NCI-H2227 treated with DMSO at 0.1 percent for 48 hours (cell line): ENCODE measurements at regions not wholly inside any gene's neighbourhood (a gene's known extent, or its start where the extent isn't known, plus 50 kb on each side); places are given as distances from the start of the nearest gene placed in this dataset.

Experiments used
- DNase-seq: peaks from one replicate; lab custom pipeline; 2025; lab: John Stamatoyannopoulos, UW

- DNase-seq: no peak
Observed at GRCh38 chrX:69083801-69084200, 81.5 kb downstream of the PJA1 start.

DNA sequence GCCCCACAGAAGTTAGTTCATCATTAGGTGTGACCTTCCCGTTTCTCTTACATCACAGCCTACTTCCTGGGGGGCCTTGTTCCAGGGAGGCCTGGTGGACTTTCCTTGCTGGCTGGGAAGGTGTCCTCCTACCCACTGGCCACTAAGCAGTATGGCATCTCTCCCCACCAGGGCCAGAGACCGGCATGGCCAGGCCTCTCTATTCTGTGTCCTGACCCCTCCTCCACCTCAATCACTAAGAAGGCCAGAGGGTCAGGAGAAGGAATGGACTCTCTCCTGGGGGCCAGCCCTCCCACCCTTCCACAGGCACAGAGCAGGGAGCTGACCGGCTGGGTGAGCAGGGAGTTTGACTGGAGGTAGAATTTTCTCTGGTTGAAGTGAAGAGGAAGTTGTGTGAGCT lies 81.9 kb downstream of the PJA1 start:
- DNase-seq: no peak

- DNase-seq: no peak
Observed at GRCh38 chrX:69082753-69083150, 82.5 kb downstream of the PJA1 start.

DNA sequence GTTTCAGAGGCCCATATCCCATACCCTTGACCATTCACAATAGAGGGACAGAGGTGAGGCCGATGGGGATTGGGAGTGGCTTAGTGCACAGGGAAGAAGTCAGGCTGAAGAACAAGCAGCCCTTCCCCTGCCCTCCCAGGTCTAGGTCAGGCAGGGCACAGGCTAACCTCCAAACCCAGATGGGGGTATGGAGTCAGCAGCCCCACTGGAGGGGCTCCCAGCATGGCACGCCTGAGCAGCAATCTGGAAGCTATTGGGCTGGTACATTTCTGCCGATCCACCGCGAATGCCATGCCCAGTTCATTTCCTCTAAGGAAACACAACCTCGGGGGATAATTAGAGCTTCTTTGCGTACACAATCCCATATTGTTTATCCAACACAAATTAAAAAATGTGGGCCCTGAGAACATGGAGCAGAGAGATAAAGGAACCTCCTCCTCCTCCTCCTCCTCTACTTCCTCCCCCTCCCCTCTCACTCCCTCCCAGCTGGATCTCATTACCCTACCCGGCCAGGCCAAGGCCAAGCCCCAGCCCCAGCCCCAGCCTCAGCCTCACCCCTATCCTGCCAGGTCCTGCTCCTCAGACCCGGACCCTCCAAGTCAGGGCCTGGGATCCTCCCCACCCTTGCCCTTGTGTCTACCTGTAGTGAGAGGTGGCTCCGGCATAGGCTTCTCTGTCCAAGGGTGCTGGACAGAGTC lies 83.0 kb downstream of the PJA1 start:
- DNase-seq: no peak

DNA sequence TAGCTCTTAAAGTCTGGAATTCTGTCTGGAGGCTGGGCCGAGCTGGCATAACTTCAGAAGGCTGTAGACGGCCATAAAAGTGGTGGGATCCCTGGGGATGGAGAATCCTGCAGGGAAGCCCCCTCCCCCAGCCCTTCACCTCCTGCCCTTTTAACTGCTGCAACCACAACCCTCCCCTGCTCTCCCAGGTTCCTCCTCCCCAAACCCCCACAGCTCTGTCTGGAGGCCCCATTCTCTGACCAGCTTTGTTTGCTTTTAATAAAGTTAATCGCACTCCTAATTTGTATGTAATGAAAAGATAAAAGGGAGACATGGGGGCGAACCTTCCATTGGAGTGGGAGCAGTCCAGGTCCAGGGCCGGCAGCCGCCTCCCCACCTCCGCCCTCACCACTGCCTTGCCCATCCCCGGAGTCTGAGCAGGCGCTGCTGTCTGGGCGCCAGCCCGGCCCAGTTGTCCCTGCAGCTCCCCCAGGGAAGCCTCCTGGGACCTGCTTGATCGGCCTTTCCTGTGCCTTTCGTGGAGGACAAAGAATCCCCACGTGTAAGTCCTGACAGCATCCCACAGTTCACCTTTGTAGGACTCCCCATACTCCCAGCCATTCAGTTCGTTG lies 84.3 kb downstream of the PJA1 start:
- DNase-seq: peak; percentile 26

DNA sequence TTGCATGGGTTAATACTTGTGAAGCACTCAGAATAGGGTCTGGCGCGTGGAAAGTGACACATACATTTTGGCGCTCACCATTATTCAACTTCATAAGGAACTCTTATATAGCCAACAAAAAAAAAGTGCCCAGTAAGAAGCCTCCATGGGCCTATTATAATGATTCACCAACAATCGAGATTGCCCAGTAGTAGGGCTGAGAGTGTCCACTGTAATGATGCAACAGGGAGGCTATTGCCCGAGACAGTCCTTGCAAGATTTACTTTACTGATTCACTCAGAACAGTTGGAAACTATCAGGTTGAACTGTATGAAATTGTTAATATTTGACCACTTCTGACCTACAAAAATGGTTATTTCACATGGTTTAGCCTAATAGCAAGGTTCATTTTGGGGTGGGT lies 86.0 kb downstream of the PJA1 start:
- DNase-seq: no peak

DNA sequence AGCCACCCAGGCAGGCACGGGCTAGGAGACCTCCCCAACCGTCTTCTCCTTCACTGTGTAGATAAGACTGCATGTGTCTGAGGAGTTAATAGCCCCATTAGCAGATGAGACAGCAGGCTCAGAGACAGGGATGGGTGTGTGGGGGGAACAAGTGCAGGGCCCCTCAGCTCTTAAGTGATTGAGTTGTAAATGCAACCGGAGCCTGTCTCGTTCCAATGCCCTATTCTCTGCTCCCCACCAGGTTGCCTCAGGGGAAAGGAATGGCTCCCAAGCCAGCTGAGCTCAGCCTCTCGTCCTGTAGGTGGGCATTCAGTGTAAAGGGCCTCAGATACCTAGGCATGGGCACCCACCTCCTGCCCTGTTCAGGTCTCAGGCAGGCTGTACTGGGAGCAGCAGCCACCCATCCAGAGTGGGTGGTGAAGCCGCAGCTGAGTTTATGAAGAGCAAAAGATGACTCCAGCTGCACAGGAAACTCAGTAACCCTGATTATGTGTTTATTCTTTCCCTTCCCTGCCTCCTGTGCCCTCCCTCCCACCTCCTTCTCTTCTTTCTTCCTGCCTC lies 87.3 kb downstream of the PJA1 start:
- peak; percentile 3 for DNase-seq

GRCh38 chrX:69076088-69076487 lies 89.2 kb downstream of the PJA1 start:
- no peak for DNase-seq

DNA sequence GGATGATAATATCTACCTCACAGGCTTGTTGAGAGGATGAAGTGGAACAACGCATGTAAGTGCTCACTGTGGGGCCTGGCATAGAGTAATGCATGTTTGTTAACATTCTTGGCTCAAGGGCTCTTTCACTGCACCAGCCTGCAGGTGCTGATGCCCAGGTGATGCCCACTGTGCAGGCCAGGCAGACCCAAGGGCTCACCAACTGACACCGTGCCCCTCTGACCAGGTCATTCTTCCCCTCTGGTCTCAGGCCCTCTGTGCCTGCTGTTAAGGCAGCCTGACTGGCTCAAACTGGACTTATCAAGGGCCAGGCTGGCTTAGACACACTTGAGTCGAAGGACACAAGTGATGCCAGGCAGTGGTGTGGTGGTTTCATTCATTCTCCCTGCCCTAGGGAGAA lies 90.5 kb downstream of the PJA1 start:
- no peak for DNase-seq

DNA sequence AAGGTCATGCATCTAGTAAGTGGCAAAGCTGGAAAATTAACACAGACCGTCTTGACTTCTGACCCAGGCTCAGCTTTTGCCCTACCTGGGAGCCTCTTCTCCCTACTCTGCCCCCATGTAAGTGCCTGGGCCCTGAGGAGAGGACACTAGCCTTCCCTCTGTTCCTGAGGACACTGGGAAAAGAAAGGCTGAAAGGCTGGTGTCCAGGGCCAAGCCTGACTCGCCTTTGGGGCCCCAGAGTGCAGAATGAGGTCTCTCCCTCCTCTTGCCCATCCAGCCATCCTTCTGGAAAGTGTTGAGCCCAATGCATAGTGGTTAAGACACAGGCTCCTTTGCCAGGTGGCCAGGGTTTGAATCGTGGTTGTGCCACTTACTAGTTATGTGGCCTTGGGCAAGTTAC lies 91.5 kb downstream of the PJA1 start:
- no peak for DNase-seq

DNA sequence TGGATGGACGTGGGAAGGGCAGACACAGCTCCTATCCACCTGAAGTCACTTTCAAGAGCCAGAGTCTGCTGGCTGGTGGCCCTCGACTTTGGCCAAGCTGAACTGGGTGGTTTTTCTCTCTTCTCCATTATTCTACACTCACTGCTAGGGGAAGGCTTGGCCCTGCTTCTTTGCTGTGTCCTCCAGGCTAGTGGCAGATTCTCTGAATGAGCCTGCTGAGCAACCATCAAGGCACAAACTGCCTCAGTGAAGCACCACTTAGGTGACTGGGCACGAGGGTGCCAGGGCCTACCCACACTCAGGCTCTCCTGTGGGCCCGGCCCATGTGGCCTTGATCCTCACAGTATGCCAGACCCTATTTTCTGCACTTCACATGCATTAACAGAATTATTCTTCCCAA lies 92.0 kb downstream of the PJA1 start:
- no peak for DNase-seq

GRCh38 chrX:69072486-69073006 lies 92.7 kb downstream of the PJA1 start:
- no peak for DNase-seq

- DNase-seq: no peak
Observed at GRCh38 chrX:69070949-69071650, 94.2 kb downstream of the PJA1 start.

DNA sequence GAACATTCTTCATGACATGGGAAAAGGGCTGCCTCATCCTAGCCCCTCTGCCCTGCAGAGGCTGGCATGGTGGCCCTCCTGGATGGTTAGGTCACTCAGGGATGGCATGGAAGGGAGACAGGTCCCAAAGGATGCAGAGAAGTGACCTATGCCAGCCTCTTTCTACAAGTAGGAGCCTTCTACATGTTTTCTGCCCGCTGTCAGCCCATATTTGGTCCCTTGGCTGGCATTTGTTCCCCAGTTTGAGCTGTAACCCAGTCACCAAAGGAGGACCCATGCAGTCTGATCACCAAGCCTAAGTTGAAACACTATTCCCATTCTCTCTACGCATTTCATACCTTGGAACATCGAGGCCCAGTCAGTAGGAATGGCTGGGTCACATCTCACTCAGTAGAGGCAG lies 95.4 kb downstream of the PJA1 start:
- DNase-seq: no peak

DNA sequence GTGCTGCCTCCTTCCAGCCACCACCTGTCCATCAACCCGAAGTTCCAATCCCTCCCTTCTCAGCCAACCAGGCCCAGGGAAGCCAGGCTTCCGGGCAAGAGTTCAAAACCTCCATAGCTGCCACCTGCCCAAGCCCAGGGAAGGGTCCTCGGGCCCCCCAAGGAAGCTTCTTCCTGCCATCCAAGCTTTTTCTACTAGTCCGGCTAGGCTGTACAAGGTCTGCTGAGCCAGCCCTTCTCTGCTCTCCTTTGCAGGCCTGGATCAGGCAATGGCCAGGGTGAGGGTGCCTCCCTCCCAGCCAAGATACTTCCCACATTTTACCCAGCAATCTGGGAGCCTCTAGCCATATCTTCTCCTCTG lies 96.2 kb downstream of the PJA1 start:
- no peak for DNase-seq

GRCh38 chrX:69068301-69069085 lies 96.8 kb downstream of the PJA1 start:
- DNase-seq: no peak

DNA sequence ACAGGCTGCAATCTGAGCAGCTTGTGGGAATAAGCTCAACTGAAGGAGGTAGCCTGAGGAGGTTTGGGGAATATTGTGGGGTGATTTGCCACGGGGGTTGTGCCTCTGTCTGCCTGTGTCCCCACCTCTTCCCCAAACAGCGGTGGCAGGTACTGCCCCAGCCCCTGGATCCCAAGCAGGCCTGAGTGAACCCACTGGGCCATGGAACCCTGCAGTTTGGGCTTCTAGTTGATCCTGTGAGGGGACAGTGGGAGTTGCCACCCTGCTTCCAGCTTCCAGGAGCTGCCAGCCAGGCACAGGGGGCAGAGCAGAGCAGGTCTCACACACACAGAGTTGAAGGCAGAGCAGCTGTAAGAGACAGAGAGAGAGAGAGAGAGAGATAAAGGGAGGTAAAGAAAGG lies 97.4 kb downstream of the PJA1 start:
- DNase-seq: no peak

DNA sequence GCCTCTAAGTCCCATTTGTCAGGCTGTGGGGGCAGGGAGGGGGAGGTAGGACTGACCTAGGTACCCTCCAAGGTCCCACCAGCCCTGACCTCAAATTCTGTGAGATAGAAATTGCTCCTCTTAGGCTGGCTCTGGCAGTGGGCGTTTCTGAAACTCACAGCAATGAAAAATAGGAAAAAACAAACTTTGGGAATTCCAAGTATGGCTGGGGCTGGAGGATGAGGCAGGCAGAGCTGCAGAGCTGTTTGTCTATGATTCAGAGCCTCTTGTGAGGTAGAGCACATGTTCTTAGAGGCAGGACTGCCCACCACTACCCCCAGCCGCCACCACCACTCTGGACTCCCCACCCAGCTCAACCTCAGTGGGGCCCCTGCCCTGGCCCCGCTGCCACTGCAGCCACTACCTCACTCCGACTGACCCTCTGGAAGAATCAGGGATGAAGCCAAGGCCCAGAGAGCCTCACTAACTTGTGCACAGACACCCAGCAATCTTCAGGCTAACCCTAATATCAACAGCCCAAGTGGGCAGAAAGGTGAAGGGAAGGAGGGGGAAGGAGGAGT lies 98.2 kb downstream of the PJA1 start:
- no peak for DNase-seq

DNA sequence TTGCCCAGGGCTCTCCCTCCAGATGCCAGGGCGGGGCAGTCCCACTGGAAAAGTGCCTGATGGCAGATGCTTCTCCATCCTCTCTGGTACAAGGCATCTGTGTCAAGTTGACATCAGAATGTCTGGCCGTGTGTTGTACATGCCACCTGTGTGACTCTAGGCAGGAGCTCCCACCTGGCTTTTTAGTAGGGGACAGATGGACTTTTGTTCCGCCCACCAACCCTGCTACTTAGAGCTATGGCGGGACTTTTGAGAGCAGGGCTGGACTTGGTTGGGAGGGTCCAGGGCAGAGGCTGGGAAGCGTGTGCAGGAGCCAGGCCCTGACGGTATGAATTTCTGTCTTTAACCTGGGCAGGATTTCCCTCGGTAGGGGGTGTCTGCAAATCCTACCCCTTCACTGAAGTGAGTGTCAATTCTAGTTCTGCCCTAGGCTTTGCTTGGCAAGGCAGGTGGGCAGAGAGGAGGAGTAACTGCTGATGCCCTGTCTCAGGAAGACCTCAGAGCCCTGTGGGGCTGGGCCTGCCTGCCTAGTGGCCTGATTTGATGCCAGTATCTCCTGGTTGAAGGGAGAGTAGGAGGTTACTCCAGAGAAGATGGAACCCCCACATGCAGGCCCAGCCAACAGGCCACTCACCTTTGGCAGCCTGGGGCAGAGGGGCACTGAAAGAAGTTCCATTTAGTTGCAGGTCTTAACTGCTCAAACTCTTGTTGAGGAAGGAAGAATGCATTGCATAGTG lies 99.1 kb downstream of the PJA1 start:
- DNase-seq: no peak

DNA sequence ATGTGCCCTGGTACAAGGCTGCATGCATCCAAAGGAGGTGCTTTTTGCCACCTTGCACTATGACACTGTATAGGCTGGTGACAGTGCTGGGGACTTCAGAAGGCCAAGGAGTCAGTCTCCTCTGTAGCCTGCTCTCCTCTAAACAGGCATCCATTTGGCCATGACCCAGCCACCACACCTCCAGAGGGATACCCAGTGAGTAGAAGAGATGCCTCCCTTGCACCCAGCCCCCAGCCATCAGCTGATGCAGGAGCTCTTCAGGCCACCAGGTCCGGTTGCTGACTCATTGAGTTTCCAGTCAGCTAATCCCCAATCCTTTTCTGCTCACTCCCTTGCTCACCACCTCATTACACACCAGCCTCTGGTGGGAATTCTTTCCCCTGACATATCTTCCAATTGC lies 99.8 kb downstream of the PJA1 start:
- DNase-seq: no peak

- DNase-seq: no peak
Observed at GRCh38 chrX:69063486-69063885, 101.8 kb downstream of the PJA1 start.
